GM21528 (cell line): ENCODE measurements at regions not wholly inside any gene's neighbourhood (a gene's known extent, or its start where the extent isn't known, plus 50 kb on each side); places are given as distances from the start of the nearest gene placed in this dataset.

Experiments used
- ATAC-seq: cut with Tn5 transposase; IDR thresholded peaks from one replicate; pipeline ENCODE4 v1.9.1; 2021; ENCODE audit warnings: mild to moderate bottlenecking, moderate library complexity; ENCODE audit not compliant: unreplicated experiment, low FRiP score

- no peak for ATAC-seq
These were observed 188.5 kb downstream of the ANAPC1 start for GRCh38 chr2:111695441-111696007.

- no peak for ATAC-seq
These were observed 187.8 kb downstream of the ANAPC1 start for GRCh38 chr2:111696226-111696625.

GRCh38 chr2:111697560-111697959 lies 186.4 kb downstream of the ANAPC1 start:
- ATAC-seq: no peak

- no peak for ATAC-seq
These were observed 185.9 kb downstream of the ANAPC1 start for GRCh38 chr2:111698089-111698488.

- ATAC-seq: no peak
These were observed 185.0 kb downstream of the ANAPC1 start for GRCh38 chr2:111698743-111699554.

- ATAC-seq: no peak
These were observed 182.7 kb downstream of the ANAPC1 start for GRCh38 chr2:111701266-111701665.

GRCh38 chr2:111701798-111702118 lies 182.2 kb downstream of the ANAPC1 start:
- no peak for ATAC-seq

- no peak for ATAC-seq
These were observed 181.7 kb downstream of the ANAPC1 start for GRCh38 chr2:111702119-111702803.

- no peak for ATAC-seq
These were observed 181.2 kb downstream of the ANAPC1 start for GRCh38 chr2:111702804-111703196.

GRCh38 chr2:111703759-111704158 lies 180.2 kb downstream of the ANAPC1 start:
- ATAC-seq: no peak

GRCh38 chr2:111704246-111704645 lies 179.7 kb downstream of the ANAPC1 start:
- no peak for ATAC-seq

GRCh38 chr2:111705239-111705638 lies 178.8 kb downstream of the ANAPC1 start:
- peak; percentile 22 for ATAC-seq

GRCh38 chr2:111705711-111706336 lies 178.2 kb downstream of the ANAPC1 start:
- ATAC-seq: peak; percentile 88

GRCh38 chr2:111706481-111707001 lies 177.5 kb downstream of the ANAPC1 start:
- no peak for ATAC-seq

GRCh38 chr2:111707700-111708099 lies 176.3 kb downstream of the ANAPC1 start:
- no peak for ATAC-seq

GRCh38 chr2:111708476-111709180 lies 175.4 kb downstream of the ANAPC1 start:
- ATAC-seq: no peak

- no peak for ATAC-seq
These were observed 174.7 kb downstream of the ANAPC1 start for GRCh38 chr2:111709321-111709720.

- no peak for ATAC-seq
These were observed 173.9 kb downstream of the ANAPC1 start for GRCh38 chr2:111710085-111710484.

GRCh38 chr2:111710613-111711012 lies 173.4 kb downstream of the ANAPC1 start:
- ATAC-seq: no peak

- ATAC-seq: no peak
These were observed 172.7 kb downstream of the ANAPC1 start for GRCh38 chr2:111711270-111711669.
